Neural progenitor cell (in vitro differentiated cells): ENCODE measurements at regions not wholly inside any gene's neighbourhood (a gene's known extent, or its start where the extent isn't known, plus 50 kb on each side); places are given as distances from the start of the nearest gene placed in this dataset.

ENCODE experiments used
- DNase-seq: peaks from one replicate; pipeline ENCODE4 v3.0.0-alpha.2; 2016; ENCODE audit warnings: low spot score
- H2AFZ ChIP-seq: fragments of 200-600 bp; sonication (generic); replicated peaks from 2 replicates; pipeline ENCODE4 v1.6.1; 2016; ENCODE audit warnings: antibody characterized with exemption
- H3F3A ChIP-seq: fragments of 200-600 bp; sonication (generic); 2 replicates; pipeline ENCODE4 v1.6.1; 2016; ENCODE audit warnings: antibody characterized with exemption, low read depth
- H3K27ac ChIP-seq: fragments of 200-600 bp; sonication (generic); 2 replicates; pipeline ENCODE4 v1.5.1; 2016; ENCODE audit warnings: mild to moderate bottlenecking
- H3K27me3 ChIP-seq: fragments of 200-600 bp; sonication (generic); 2 replicates; pipeline ENCODE4 v1.6.1; 2016; ENCODE audit warnings: mild to moderate bottlenecking, moderate library complexity
- H3K36me3 ChIP-seq: fragments of 200-600 bp; sonication (generic); 2 replicates; pipeline ENCODE4 v1.5.1; 2016
- H3K4me1 ChIP-seq: fragments of 200-600 bp; sonication (generic); 2 replicates; pipeline ENCODE4 v1.6.1; 2016; ENCODE audit warnings: mixed run types
- H3K4me2 ChIP-seq: fragments of 200-600 bp; sonication (generic); 2 replicates; pipeline ENCODE4 v1.6.1; 2016
- H3K4me3 ChIP-seq: fragments of 200-600 bp; sonication (generic); 2 replicates; pipeline ENCODE4 v1.5.1; 2016
- H3K79me2 ChIP-seq: fragments of 200-600 bp; sonication (generic); 2 replicates; pipeline ENCODE4 v1.6.1; 2016; ENCODE audit warnings: low read depth
- H3K9ac ChIP-seq: fragments of 200-600 bp; sonication (generic); 2 replicates; pipeline ENCODE4 v1.6.1; 2016
- H3K9me3 ChIP-seq: fragments of 200-600 bp; sonication (generic); 2 replicates; pipeline ENCODE4 v1.5.1; 2016; ENCODE audit warnings: low read depth
- H4K20me1 ChIP-seq: fragments of 200-600 bp; sonication (generic); 2 replicates; pipeline ENCODE4 v1.6.1; 2016; ENCODE audit warnings: low read depth
- H3K27ac Mint-ChIP-seq: 3 replicates; pipeline ENCODE4 v1.8.0; 2021; ENCODE audit warnings: mixed read lengths
- H3K27me3 Mint-ChIP-seq: 2 replicates; pipeline ENCODE4 v1.8.0; 2022; ENCODE audit warnings: low read depth, mild to moderate bottlenecking, inconsistent platforms, moderate library complexity, mixed read lengths; ENCODE audit not compliant: insufficient read depth
- H3K36me3 Mint-ChIP-seq: 3 replicates; pipeline ENCODE4 v1.8.0; 2021; ENCODE audit warnings: mixed read lengths
- H3K4me1 Mint-ChIP-seq: 3 replicates; pipeline ENCODE4 v1.8.0; 2021; ENCODE audit warnings: mixed read lengths
- H3K4me3 Mint-ChIP-seq: 3 replicates; pipeline ENCODE4 v1.8.0; 2021; ENCODE audit warnings: mild to moderate bottlenecking, moderate library complexity, mixed read lengths
- H3K9me3 Mint-ChIP-seq: 3 replicates; pipeline ENCODE4 v1.8.0; 2020; ENCODE audit warnings: mixed read lengths
- EZH2 ChIP-seq: fragments of 200-600 bp; sonication (generic); IDR thresholded peaks from 2 replicates; pipeline ENCODE4 v1.6.1; 2017; ENCODE audit warnings: antibody characterized with exemption, mild to moderate bottlenecking, moderate library complexity
- EZH2phosphoT487 ChIP-seq: fragments of 200-600 bp; sonication (generic); IDR thresholded peaks from 2 replicates; pipeline ENCODE4 v1.6.1; 2017; ENCODE audit warnings: antibody characterized with exemption
- TF ChIP-seq, protein P1 (sequence below): fragments of 200-600 bp; sonication (generic); IDR thresholded peaks from 2 replicates; pipeline ENCODE4 v1.5.1; 2017; ENCODE audit warnings: antibody characterized with exemption, mild to moderate bottlenecking

GRCh38 chr3:22765679-22766078 is 437.4 kb upstream of the UBE2E2 start:
- Mint-ChIP-seq H3K36me3 (peaks cover 4% of the 10 kb centered on the region), H3K4me1 (peaks cover 22% of the 10 kb centered on the region), H3K9me3 (peaks cover 18% of the 10 kb centered on the region), H3K4me3 (no peak overlapping the region), H3K27ac (no peak overlapping the region), H3K27me3 (no peaks in the 10 kb centered on the region)
- no peaks in the 10 kb centered on the region for H4K20me1 ChIP-seq
- no peak overlapping the region for H3K4me2 ChIP-seq
- peaks cover 4% of the 10 kb centered on the region for H3K4me1 ChIP-seq
- DNase-seq = no peak
- H3K79me2 ChIP-seq = no peaks in the 10 kb centered on the region
- H3K4me3 ChIP-seq = no peak overlapping the region
- H3K27ac ChIP-seq = no peak overlapping the region
- no peaks in the 10 kb centered on the region for H3K36me3 ChIP-seq
- H3K9me3 ChIP-seq = no peaks in the 10 kb centered on the region
- H2AFZ ChIP-seq = no peak overlapping the region
- H3K27me3 ChIP-seq = no peaks in the 10 kb centered on the region
- no peaks in the 10 kb centered on the region for H3F3A ChIP-seq
- no peak for TF ChIP-seq EZH2phosphoT487
- TF ChIP-seq, protein P1, sequence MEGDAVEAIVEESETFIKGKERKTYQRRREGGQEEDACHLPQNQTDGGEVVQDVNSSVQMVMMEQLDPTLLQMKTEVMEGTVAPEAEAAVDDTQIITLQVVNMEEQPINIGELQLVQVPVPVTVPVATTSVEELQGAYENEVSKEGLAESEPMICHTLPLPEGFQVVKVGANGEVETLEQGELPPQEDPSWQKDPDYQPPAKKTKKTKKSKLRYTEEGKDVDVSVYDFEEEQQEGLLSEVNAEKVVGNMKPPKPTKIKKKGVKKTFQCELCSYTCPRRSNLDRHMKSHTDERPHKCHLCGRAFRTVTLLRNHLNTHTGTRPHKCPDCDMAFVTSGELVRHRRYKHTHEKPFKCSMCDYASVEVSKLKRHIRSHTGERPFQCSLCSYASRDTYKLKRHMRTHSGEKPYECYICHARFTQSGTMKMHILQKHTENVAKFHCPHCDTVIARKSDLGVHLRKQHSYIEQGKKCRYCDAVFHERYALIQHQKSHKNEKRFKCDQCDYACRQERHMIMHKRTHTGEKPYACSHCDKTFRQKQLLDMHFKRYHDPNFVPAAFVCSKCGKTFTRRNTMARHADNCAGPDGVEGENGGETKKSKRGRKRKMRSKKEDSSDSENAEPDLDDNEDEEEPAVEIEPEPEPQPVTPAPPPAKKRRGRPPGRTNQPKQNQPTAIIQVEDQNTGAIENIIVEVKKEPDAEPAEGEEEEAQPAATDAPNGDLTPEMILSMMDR = no peak
- TF ChIP-seq EZH2 = no peak
- no peak overlapping the region for H3K9ac ChIP-seq

GRCh38 chr3:22777834-22778233 is 425.3 kb upstream of the UBE2E2 start:
- Histone ChIP-seq H3K27me3 (no peaks in the 10 kb centered on the region), H4K20me1 (no peaks in the 10 kb centered on the region), H2AFZ (no peak overlapping the region), H3K4me2 (no peak overlapping the region), H3K4me3 (no peak overlapping the region), H3K79me2 (no peaks in the 10 kb centered on the region), H3K36me3 (no peaks in the 10 kb centered on the region), H3K4me1 (no peaks in the 10 kb centered on the region), H3K27ac (no peak overlapping the region), H3F3A (no peaks in the 10 kb centered on the region), H3K9me3 (no peaks in the 10 kb centered on the region), H3K9ac (no peak overlapping the region)
- no peak for TF ChIP-seq EZH2phosphoT487
- no peak for TF ChIP-seq EZH2
- TF ChIP-seq, protein P1 = no peak
- Mint-ChIP-seq H3K27me3 (no peaks in the 10 kb centered on the region), H3K4me1 (no peaks in the 10 kb centered on the region), H3K9me3 (peaks cover 10% of the 10 kb centered on the region), H3K27ac (no peak overlapping the region), H3K36me3 (no peaks in the 10 kb centered on the region), H3K4me3 (no peak overlapping the region)
- DNase-seq = no peak

GRCh38 chr3:22779737-22780136 is 423.4 kb upstream of the UBE2E2 start:
- H4K20me1 ChIP-seq = no peaks in the 10 kb centered on the region
- no peaks in the 10 kb centered on the region for H3K9me3 ChIP-seq
- TF ChIP-seq EZH2phosphoT487 (no peak), EZH2 (no peak)
- TF ChIP-seq, protein P1 = no peak
- no peaks in the 10 kb centered on the region for H3K36me3 ChIP-seq
- H2AFZ ChIP-seq = peak overlapping the region; percentile 63
- H3K36me3 Mint-ChIP-seq = no peaks in the 10 kb centered on the region
- H3K9me3 Mint-ChIP-seq = peaks cover 16% of the 10 kb centered on the region
- no peaks in the 10 kb centered on the region for H3K79me2 ChIP-seq
- H3K4me1 Mint-ChIP-seq = no peaks in the 10 kb centered on the region
- no peaks in the 10 kb centered on the region for H3K27me3 Mint-ChIP-seq
- no peak for DNase-seq
- H3K4me2 ChIP-seq = no peak overlapping the region
- H3K4me1 ChIP-seq = no peaks in the 10 kb centered on the region
- no peaks in the 10 kb centered on the region for H3K27me3 ChIP-seq
- H3K4me3 Mint-ChIP-seq = no peak overlapping the region
- H3K27ac Mint-ChIP-seq = no peak overlapping the region
- H3K9ac ChIP-seq = no peak overlapping the region
- no peaks in the 10 kb centered on the region for H3F3A ChIP-seq
- H3K4me3 ChIP-seq = no peak overlapping the region
- H3K27ac ChIP-seq = no peak overlapping the region

DNA sequence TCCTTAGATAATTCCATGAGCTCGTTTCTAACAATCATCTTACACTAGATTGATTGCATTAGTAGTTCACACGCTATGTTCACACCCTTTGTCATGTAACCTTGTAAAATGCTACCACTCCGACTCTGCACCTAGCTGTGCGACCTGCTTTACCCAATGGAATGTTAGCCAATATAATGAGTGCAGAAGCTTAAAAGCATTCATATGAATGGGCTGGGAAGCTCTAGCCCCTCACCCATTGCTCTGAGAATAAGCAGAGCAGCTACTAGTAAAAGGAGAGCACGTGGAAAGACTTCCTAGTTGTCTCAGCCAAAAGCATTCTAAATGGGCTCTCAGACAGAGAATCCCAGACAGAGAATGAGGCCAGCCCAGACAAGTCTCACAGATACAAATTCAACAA is 410.6 kb upstream of the UBE2E2 start:
- Histone ChIP-seq H3K27ac (no peak overlapping the region), H3K9ac (no peak overlapping the region), H4K20me1 (no peaks in the 10 kb centered on the region), H3K79me2 (no peaks in the 10 kb centered on the region), H3F3A (no peaks in the 10 kb centered on the region), H3K4me1 (no peaks in the 10 kb centered on the region), H3K9me3 (no peaks in the 10 kb centered on the region), H3K27me3 (no peaks in the 10 kb centered on the region), H3K4me2 (no peak overlapping the region), H3K36me3 (no peaks in the 10 kb centered on the region), H3K4me3 (no peak overlapping the region), H2AFZ (no peak overlapping the region)
- TF ChIP-seq EZH2phosphoT487 = no peak
- TF ChIP-seq, protein P1 = no peak
- no peak for TF ChIP-seq EZH2
- no peak for DNase-seq
- peaks cover 2% of the 10 kb centered on the region for H3K9me3 Mint-ChIP-seq
- no peak overlapping the region for H3K4me3 Mint-ChIP-seq
- peaks cover 2% of the 10 kb centered on the region for H3K4me1 Mint-ChIP-seq
- H3K36me3 Mint-ChIP-seq = no peaks in the 10 kb centered on the region
- no peaks in the 10 kb centered on the region for H3K27me3 Mint-ChIP-seq
- H3K27ac Mint-ChIP-seq = no peak overlapping the region
